Panc1 (cell line): ENCODE measurements at regions not wholly inside any gene's neighbourhood (a gene's known extent, or its start where the extent isn't known, plus 50 kb on each side); places are given as distances from the start of the nearest gene placed in this dataset.

Experiments used
- ATAC-seq: fragments of 200-7000 bp; cut with Tn5 transposase; 2 replicates; pipeline ENCODE4 v1.9.1; 2020; ENCODE audit warnings: mild to moderate bottlenecking, moderate library complexity
- BruUV-seq: library from RNA; stranded (reverse); fragments of 400-500 nt; replicated peaks from 2 replicates; lab custom pipeline; 2021; lab: Mats Ljungman, UMichigan
- CTCF ChIA-PET: fragments of 300-600 bp; sonication (Branson Sonifier 250); formaldehyde crosslinking; loops from one replicate; lab custom pipeline; 2022; ENCODE audit warnings: antibody characterized with exemption; lab: Charles Lee
- POLR2A ChIA-PET: fragments of 300-600 bp; sonication (Branson Sonifier 250); formaldehyde crosslinking; loops from one replicate; lab custom pipeline; 2022; ENCODE audit warnings: antibody characterized with exemption; lab: Charles Lee
- DNase-seq: peaks from one replicate; pipeline ENCODE4 v3.0.0-alpha.2; 2010; ENCODE audit warnings: low read depth, low spot score
- H3K27ac ChIP-seq: 2 replicates; pipeline ENCODE4 v1.5.1; 2011; ENCODE audit warnings: mild to moderate bottlenecking, low read length, inconsistent platforms
- H3K27me3 ChIP-seq: fragments of 200-500 bp; sonication (Bioruptor generic); 2 replicates; pipeline ENCODE4 v1.6.0; 2014; ENCODE audit warnings: low read length, inconsistent platforms; ENCODE audit not compliant: control insufficient read depth, insufficient read depth
- H3K36me3 ChIP-seq: fragments of 200-500 bp; sonication (Bioruptor generic); 2 replicates; pipeline ENCODE4 v1.5.1; 2014; ENCODE audit warnings: inconsistent platforms, mild to moderate bottlenecking, low read length, moderate library complexity; ENCODE audit not compliant: control insufficient read depth, insufficient read depth
- H3K4me1 ChIP-seq: 2 replicates; pipeline ENCODE4 v1.5.1; 2011; ENCODE audit warnings: inconsistent platforms, mild to moderate bottlenecking, low read length, moderate library complexity; ENCODE audit not compliant: control insufficient read depth, insufficient read depth
- H3K4me3 ChIP-seq, 2 experiments: 2 replicates each; pipeline ENCODE4 v1.5.1; 2011 to 2012; ENCODE audit warnings: low read depth in 2 of 2, low read length in 2 of 2, mild to moderate bottlenecking in 2 of 2, inconsistent platforms in 1 of 2, moderate library complexity in 1 of 2
- H3K9me3 ChIP-seq: fragments of 200-500 bp; sonication (Bioruptor generic); 2 replicates; pipeline ENCODE4 v1.5.1; 2014; ENCODE audit warnings: low read depth, mild to moderate bottlenecking, inconsistent platforms, low read length, moderate library complexity; ENCODE audit not compliant: control insufficient read depth, insufficient read depth
- CTCF ChIP-seq: fragments of 450-650 bp; IDR thresholded peaks from 2 replicates; pipeline ENCODE4 v1.5.1; 2017; ENCODE audit warnings: mild to moderate bottlenecking
- POLR2AphosphoS5 ChIP-seq: IDR thresholded peaks from 2 replicates; pipeline ENCODE4 v1.6.1; 2012; ENCODE audit warnings: mild to moderate bottlenecking, low read depth, low read length, moderate library complexity
- REST ChIP-seq, 2 experiments: IDR thresholded peaks; 2 replicates each; pipeline ENCODE4 v1.6.1; 2011 to 2012; ENCODE audit warnings: low read depth in 2 of 2, control low read depth in 1 of 2, low read length in 1 of 2, mild to moderate bottlenecking in 1 of 2, moderate library complexity in 1 of 2; ENCODE audit not compliant: insufficient read depth in 1 of 2
- SIN3A ChIP-seq: IDR thresholded peaks from 2 replicates; pipeline ENCODE4 v1.6.1; 2012; ENCODE audit warnings: low read depth, mild to moderate bottlenecking, low read length, moderate library complexity, borderline replicate concordance; ENCODE audit not compliant: insufficient read depth
- TCF7L2 ChIP-seq: IDR thresholded peaks from 2 replicates; pipeline ENCODE4 v1.6.1; 2011; ENCODE audit warnings: mild to moderate bottlenecking, low read depth, low read length, inconsistent platforms
- in situ Hi-C: cut with HindIII; loops from 2 replicates; pipeline ENCODE4 v1.10.0; 2016; ENCODE audit warnings: low sequenced_read_pairs, low pct_unique_long_range_greater_than_20kb
- intact Hi-C: fragments of 100-400 bp; cut with micrococcal nuclease; formaldehyde crosslinking; loops from one replicate; pipeline ENCODE4 v1.10.0; 2022; ENCODE audit not compliant: unreplicated experiment

GRCh38 chr10:124211921-124212320 lies 118.5 kb upstream of the CHST15 start:
- intact Hi-C loops, result no loop called here
- TF ChIP-seq CTCF, result no peak
- no peak for TF ChIP-seq SIN3A
- TF ChIP-seq POLR2AphosphoS5, result no peak
- no peak for TF ChIP-seq TCF7L2
- TF ChIP-seq REST (IDR thresholded peaks at IDR 0.05; ENCODE audit: insufficient read depth in 1 of 2, low read depth in 2 of 2, low read length in 1 of 2), result no peak
- CTCF ChIA-PET, result no interaction called here
- Histone ChIP-seq H3K4me3 (no peak overlapping the region), H3K27ac (no peak overlapping the region), H3K4me1 (no peaks in the 10 kb centered on the region), H3K27me3 (no peaks in the 10 kb centered on the region), H3K36me3 (no peaks in the 10 kb centered on the region), H3K9me3 (no peaks in the 10 kb centered on the region; the same call in 1 of the 2 replicates)
- no peak for DNase-seq
- BruUV-seq, result no TSS peak
- POLR2A ChIA-PET, result no interaction called here
- in situ Hi-C loops, result no loop called here
- ATAC-seq, result no peak

- Histone ChIP-seq H3K27me3 (no peaks in the 10 kb centered on the region), H3K27ac (no peak overlapping the region), H3K36me3 (no peaks in the 10 kb centered on the region), H3K9me3 (no peaks in the 10 kb centered on the region; the same call in 1 of the 2 replicates), H3K4me1 (no peaks in the 10 kb centered on the region), H3K4me3 (no peak overlapping the region)
- TF ChIP-seq TCF7L2 (no peak), SIN3A (no peak), POLR2AphosphoS5 (no peak), CTCF (no peak), REST (IDR thresholded peaks at IDR 0.05; ENCODE audit: insufficient read depth in 1 of 2, low read depth in 2 of 2, low read length in 1 of 2) (no peak)
- ChIA-PET POLR2A (no interaction called here), CTCF (no interaction called here)
- ATAC-seq (no peak), DNase-seq (no peak)
- in situ Hi-C loops (no loop called here), intact Hi-C loops (no loop called here)
- no TSS peak for BruUV-seq
These were observed 116.9 kb upstream of the CHST15 start for GRCh38 chr10:124210263-124210662.
